Activated T-cell treated with anti-CD3 and anti-CD28 coated beads, Interleukin-2, amount 50 U/mL, for 24 hours (primary cell): ENCODE measurements at regions not wholly inside any gene's neighbourhood (a gene's known extent, or its start where the extent isn't known, plus 50 kb on each side); places are given as distances from the start of the nearest gene placed in this dataset.
A peak's percentile ranks its signal among the peaks of the same experiment; 100 is the strongest.

Source experiments
- DNase-seq: peaks from one replicate; pipeline ENCODE4 v3.0.0-alpha.2; 2020
- H3K27ac Mint-ChIP-seq: 2 replicates; pipeline ENCODE4 v1.8.0; 2020; ENCODE audit warnings: mild to moderate bottlenecking, mixed read lengths
- H3K27me3 Mint-ChIP-seq: 2 replicates; pipeline ENCODE4 v1.8.0; 2020; ENCODE audit warnings: mixed read lengths
- H3K36me3 Mint-ChIP-seq: 2 replicates; pipeline ENCODE4 v1.8.0; 2020; ENCODE audit warnings: low read depth, mixed read lengths
- H3K4me1 Mint-ChIP-seq: 2 replicates; pipeline ENCODE4 v1.8.0; 2020; ENCODE audit warnings: low read depth, mixed read lengths
- H3K4me3 Mint-ChIP-seq: 2 replicates; pipeline ENCODE4 v1.8.0; 2020; ENCODE audit warnings: mild to moderate bottlenecking, moderate library complexity, mixed read lengths
- H3K9me3 Mint-ChIP-seq: 2 replicates; pipeline ENCODE4 v1.8.0; 2020; ENCODE audit warnings: mixed read lengths

GRCh38 chr1:245055752-245056151 is 99.0 kb upstream of the KIF26B start:
- Mint-ChIP-seq H3K4me3 (no peak overlapping the region), H3K27ac (no peak overlapping the region), H3K4me1 (peaks cover 16% of the 10 kb centered on the region), H3K36me3 (no peaks in the 10 kb centered on the region), H3K9me3 (no peaks in the 10 kb centered on the region), H3K27me3 (peaks cover 15% of the 10 kb centered on the region)
- no peak for DNase-seq

- no peak overlapping the region for H3K27ac Mint-ChIP-seq
- DNase-seq: no peak
- no peaks in the 10 kb centered on the region for H3K36me3 Mint-ChIP-seq
- H3K9me3 Mint-ChIP-seq: no peaks in the 10 kb centered on the region
- peaks cover 15% of the 10 kb centered on the region for H3K27me3 Mint-ChIP-seq
- H3K4me1 Mint-ChIP-seq: peaks cover 16% of the 10 kb centered on the region
- H3K4me3 Mint-ChIP-seq: no peak overlapping the region
These were observed 100.1 kb upstream of the KIF26B start for GRCh38 chr1:245054507-245055270.

- DNase-seq: no peak
- no peaks in the 10 kb centered on the region for H3K9me3 Mint-ChIP-seq
- H3K27me3 Mint-ChIP-seq: peaks cover 15% of the 10 kb centered on the region
- no peaks in the 10 kb centered on the region for H3K36me3 Mint-ChIP-seq
- no peak overlapping the region for H3K27ac Mint-ChIP-seq
- peaks cover 16% of the 10 kb centered on the region for H3K4me1 Mint-ChIP-seq
- no peak overlapping the region for H3K4me3 Mint-ChIP-seq
These were observed 100.7 kb upstream of the KIF26B start for GRCh38 chr1:245054105-245054504.

GRCh38 chr1:245052258-245052657 is 102.5 kb upstream of the KIF26B start:
- no peak for DNase-seq
- Mint-ChIP-seq H3K4me3 (no peak overlapping the region), H3K9me3 (no peaks in the 10 kb centered on the region), H3K4me1 (peaks cover 16% of the 10 kb centered on the region), H3K36me3 (no peaks in the 10 kb centered on the region), H3K27ac (peak overlapping the region; percentile 62), H3K27me3 (peaks cover 15% of the 10 kb centered on the region)

GRCh38 chr1:245051349-245052221 is 103.2 kb upstream of the KIF26B start:
- DNase-seq: no peak

GRCh38 chr1:245046769-245047168 is 108.0 kb upstream of the KIF26B start:
- Mint-ChIP-seq H3K27me3 (peaks cover 4% of the 10 kb centered on the region), H3K36me3 (no peaks in the 10 kb centered on the region), H3K4me1 (peaks cover 10% of the 10 kb centered on the region), H3K9me3 (no peaks in the 10 kb centered on the region), H3K4me3 (no peak overlapping the region), H3K27ac (no peak overlapping the region)
- no peak for DNase-seq

More at GRCh38 chr1:245051349-245052221, 103.2 kb upstream of the KIF26B start:
- Mint-ChIP-seq H3K36me3 (no peaks in the 10 kb centered on the region), H3K27ac (peak overlapping the region; percentile 62), H3K27me3 (peaks cover 15% of the 10 kb centered on the region), H3K4me3 (peak overlapping the region; percentile 21), H3K9me3 (no peaks in the 10 kb centered on the region), H3K4me1 (peaks cover 16% of the 10 kb centered on the region)

- Mint-ChIP-seq H3K27me3 (peaks cover 3% of the 10 kb centered on the region), H3K36me3 (no peaks in the 10 kb centered on the region), H3K9me3 (no peaks in the 10 kb centered on the region), H3K4me1 (peaks cover 5% of the 10 kb centered on the region), H3K4me3 (no peak overlapping the region), H3K27ac (no peak overlapping the region)
- DNase-seq: no peak
These were observed 108.5 kb upstream of the KIF26B start for GRCh38 chr1:245046315-245046714.

GRCh38 chr1:245045087-245045881 is 109.5 kb upstream of the KIF26B start:
- DNase-seq: no peak
- no peaks in the 10 kb centered on the region for H3K9me3 Mint-ChIP-seq
- H3K4me3 Mint-ChIP-seq: no peak overlapping the region
- H3K27ac Mint-ChIP-seq: no peak overlapping the region
- no peaks in the 10 kb centered on the region for H3K36me3 Mint-ChIP-seq
- no peaks in the 10 kb centered on the region for H3K27me3 Mint-ChIP-seq
- H3K4me1 Mint-ChIP-seq: peaks cover 3% of the 10 kb centered on the region

- Mint-ChIP-seq H3K27me3 (no peaks in the 10 kb centered on the region), H3K4me3 (no peak overlapping the region), H3K27ac (no peak overlapping the region), H3K9me3 (no peaks in the 10 kb centered on the region), H3K36me3 (no peaks in the 10 kb centered on the region), H3K4me1 (peaks cover 3% of the 10 kb centered on the region)
- DNase-seq: no peak
These were observed 111.2 kb upstream of the KIF26B start for GRCh38 chr1:245043611-245043940.

- no peaks in the 10 kb centered on the region for H3K36me3 Mint-ChIP-seq
- H3K4me1 Mint-ChIP-seq: peaks cover 3% of the 10 kb centered on the region
- DNase-seq: no peak
- no peaks in the 10 kb centered on the region for H3K27me3 Mint-ChIP-seq
- H3K9me3 Mint-ChIP-seq: no peaks in the 10 kb centered on the region
- no peak overlapping the region for H3K4me3 Mint-ChIP-seq
- H3K27ac Mint-ChIP-seq: no peak overlapping the region
These were observed 113.6 kb upstream of the KIF26B start for GRCh38 chr1:245041058-245041698.

GRCh38 chr1:245039196-245039595 is 115.6 kb upstream of the KIF26B start:
- H3K27ac Mint-ChIP-seq: no peak overlapping the region
- no peaks in the 10 kb centered on the region for H3K9me3 Mint-ChIP-seq
- H3K4me1 Mint-ChIP-seq: peaks cover 3% of the 10 kb centered on the region
- H3K4me3 Mint-ChIP-seq: no peak overlapping the region
- no peak for DNase-seq
- no peaks in the 10 kb centered on the region for H3K27me3 Mint-ChIP-seq
- no peaks in the 10 kb centered on the region for H3K36me3 Mint-ChIP-seq

GRCh38 chr1:245036102-245036501 is 118.7 kb upstream of the KIF26B start:
- Mint-ChIP-seq H3K4me1 (no peaks in the 10 kb centered on the region), H3K36me3 (no peaks in the 10 kb centered on the region), H3K9me3 (no peaks in the 10 kb centered on the region), H3K27ac (no peak overlapping the region), H3K4me3 (no peak overlapping the region), H3K27me3 (no peaks in the 10 kb centered on the region)
- DNase-seq: no peak

- DNase-seq: no peak
- Mint-ChIP-seq H3K4me3 (no peak overlapping the region), H3K36me3 (no peaks in the 10 kb centered on the region), H3K4me1 (peaks cover 5% of the 10 kb centered on the region), H3K27ac (no peak overlapping the region), H3K9me3 (no peaks in the 10 kb centered on the region), H3K27me3 (no peaks in the 10 kb centered on the region)
These were observed 123.7 kb upstream of the KIF26B start for GRCh38 chr1:245031041-245031440.

GRCh38 chr1:245026247-245026646 is 128.5 kb upstream of the KIF26B start:
- no peak overlapping the region for H3K4me3 Mint-ChIP-seq
- no peaks in the 10 kb centered on the region for H3K36me3 Mint-ChIP-seq
- H3K4me1 Mint-ChIP-seq: peaks cover 5% of the 10 kb centered on the region
- H3K9me3 Mint-ChIP-seq: no peaks in the 10 kb centered on the region
- DNase-seq: no peak
- no peaks in the 10 kb centered on the region for H3K27me3 Mint-ChIP-seq
- no peak overlapping the region for H3K27ac Mint-ChIP-seq
